Ishikawa (cell line): ENCODE measurements at regions not wholly inside any gene's neighbourhood (a gene's known extent, or its start where the extent isn't known, plus 50 kb on each side); places are given as distances from the start of the nearest gene placed in this dataset.

Source experiments
- CEBPB ChIP-seq: IDR thresholded peaks from 2 replicates; pipeline ENCODE4 v1.6.1; 2012
- CREB1 ChIP-seq: IDR thresholded peaks from 2 replicates; pipeline ENCODE4 v1.6.1; 2012; ENCODE audit warnings: low read depth
- EGR1 ChIP-seq: IDR thresholded peaks from 2 replicates; pipeline ENCODE4 v1.6.1; 2012
- EP300 ChIP-seq: IDR thresholded peaks from 2 replicates; pipeline ENCODE4 v1.6.1; 2012; ENCODE audit warnings: borderline replicate concordance
- FOXM1 ChIP-seq: IDR thresholded peaks from 2 replicates; pipeline ENCODE4 v1.6.1; 2012; ENCODE audit warnings: low read depth, borderline replicate concordance
- MAX ChIP-seq: IDR thresholded peaks from 2 replicates; pipeline ENCODE4 v1.6.1; 2012
- NFIC ChIP-seq: IDR thresholded peaks from 2 replicates; pipeline ENCODE4 v1.6.1; 2012
- RAD21 ChIP-seq: IDR thresholded peaks from 2 replicates; pipeline ENCODE4 v1.6.1; 2012; ENCODE audit warnings: low read depth
- REST ChIP-seq: IDR thresholded peaks from 2 replicates; pipeline ENCODE4 v1.6.1; 2012; ENCODE audit warnings: low read depth, mild to moderate bottlenecking
- TAF1 ChIP-seq: IDR thresholded peaks from 2 replicates; pipeline ENCODE4 v1.6.1; 2012; ENCODE audit warnings: low read depth, mild to moderate bottlenecking
- TCF12 ChIP-seq: IDR thresholded peaks from 2 replicates; pipeline ENCODE4 v1.6.1; 2012; ENCODE audit warnings: low read depth
- TEAD4 ChIP-seq: IDR thresholded peaks from 2 replicates; pipeline ENCODE4 v1.6.1; 2012
- USF1 ChIP-seq: IDR thresholded peaks from 2 replicates; pipeline ENCODE4 v1.6.1; 2012
- YY1 ChIP-seq: IDR thresholded peaks from 2 replicates; pipeline ENCODE4 v1.6.1; 2012; ENCODE audit warnings: low read depth
- ZBTB7A ChIP-seq: IDR thresholded peaks from 2 replicates; pipeline ENCODE4 v1.6.1; 2012; ENCODE audit warnings: low read depth

GRCh38 chr14:84520711-84521338 is 1009.1 kb upstream of the FLRT2 start:
- TF ChIP-seq ZBTB7A: no peak
- TF ChIP-seq EP300: no peak
- TF ChIP-seq YY1: no peak
- no peak for TF ChIP-seq REST
- TF ChIP-seq CEBPB: no peak
- no peak for TF ChIP-seq USF1
- TF ChIP-seq RAD21: no peak
- no peak for TF ChIP-seq TEAD4
- no peak for TF ChIP-seq EGR1

GRCh38 chr14:84523746-84524145 is 1006.2 kb upstream of the FLRT2 start:
- no peak for TF ChIP-seq YY1
- TF ChIP-seq EGR1: no peak
- TF ChIP-seq REST: no peak
- no peak for TF ChIP-seq EP300
- no peak for TF ChIP-seq FOXM1
- TF ChIP-seq ZBTB7A: no peak
- no peak for TF ChIP-seq USF1
- no peak for TF ChIP-seq CEBPB
- no peak for TF ChIP-seq TEAD4
- no peak for TF ChIP-seq RAD21
- no peak for TF ChIP-seq MAX
- no peak for TF ChIP-seq CREB1
- no peak for TF ChIP-seq TAF1
- TF ChIP-seq NFIC: no peak

- TF ChIP-seq CREB1 (no peak), NFIC (0 out of 2 replicates have a peak, but pooled peaks have one; percentile 12)
Observed at GRCh38 chr14:84527706-84528105, 1002.2 kb upstream of the FLRT2 start.

GRCh38 chr14:84532016-84532415 is 997.9 kb upstream of the FLRT2 start:
- TF ChIP-seq REST: no peak
- no peak for TF ChIP-seq TAF1
- no peak for TF ChIP-seq TCF12
- TF ChIP-seq CREB1: no peak
- TF ChIP-seq NFIC: no peak
- no peak for TF ChIP-seq MAX
- TF ChIP-seq FOXM1: no peak

- TF ChIP-seq YY1 (no peak), USF1 (no peak), MAX (no peak), REST (no peak), FOXM1 (no peak), CEBPB (no peak), TAF1 (no peak), NFIC (no peak), TCF12 (no peak), EP300 (no peak), RAD21 (no peak), CREB1 (no peak), EGR1 (no peak), ZBTB7A (no peak)
Observed at GRCh38 chr14:84533181-84533725, 996.7 kb upstream of the FLRT2 start.
